ENCODE measurements at regions not wholly inside any gene's neighbourhood (a gene's known extent, or its start where the extent isn't known, plus 50 kb on each side); places are given as distances from the start of the nearest gene placed in this dataset.

DNA sequence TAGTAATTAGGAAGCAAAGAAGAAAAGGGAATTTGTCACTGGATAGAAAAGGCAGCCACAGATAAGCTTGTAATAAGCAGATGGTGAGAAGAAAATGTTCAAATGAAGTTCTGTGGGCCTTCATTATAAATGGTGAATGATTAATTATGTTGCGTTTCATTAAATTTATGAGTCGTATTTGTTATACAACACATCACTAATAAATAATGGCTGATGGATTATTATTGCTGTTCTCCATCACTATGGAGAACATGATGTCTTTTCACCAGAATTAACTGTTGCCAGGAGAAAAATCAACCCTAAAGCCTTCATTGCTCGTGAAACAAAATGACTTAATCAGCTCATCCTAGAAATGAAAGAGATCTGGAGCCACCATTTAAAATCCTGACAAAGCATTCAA lies 158.5 kb downstream of the BTBD3 start:
- TF ChIP-seq, protein P1, sequence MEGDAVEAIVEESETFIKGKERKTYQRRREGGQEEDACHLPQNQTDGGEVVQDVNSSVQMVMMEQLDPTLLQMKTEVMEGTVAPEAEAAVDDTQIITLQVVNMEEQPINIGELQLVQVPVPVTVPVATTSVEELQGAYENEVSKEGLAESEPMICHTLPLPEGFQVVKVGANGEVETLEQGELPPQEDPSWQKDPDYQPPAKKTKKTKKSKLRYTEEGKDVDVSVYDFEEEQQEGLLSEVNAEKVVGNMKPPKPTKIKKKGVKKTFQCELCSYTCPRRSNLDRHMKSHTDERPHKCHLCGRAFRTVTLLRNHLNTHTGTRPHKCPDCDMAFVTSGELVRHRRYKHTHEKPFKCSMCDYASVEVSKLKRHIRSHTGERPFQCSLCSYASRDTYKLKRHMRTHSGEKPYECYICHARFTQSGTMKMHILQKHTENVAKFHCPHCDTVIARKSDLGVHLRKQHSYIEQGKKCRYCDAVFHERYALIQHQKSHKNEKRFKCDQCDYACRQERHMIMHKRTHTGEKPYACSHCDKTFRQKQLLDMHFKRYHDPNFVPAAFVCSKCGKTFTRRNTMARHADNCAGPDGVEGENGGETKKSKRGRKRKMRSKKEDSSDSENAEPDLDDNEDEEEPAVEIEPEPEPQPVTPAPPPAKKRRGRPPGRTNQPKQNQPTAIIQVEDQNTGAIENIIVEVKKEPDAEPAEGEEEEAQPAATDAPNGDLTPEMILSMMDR (conservative IDR thresholded peaks at IDR 0.05; ENCODE audit: low read depth, low read length) = no peak
- no peak overlapping the region for H3K4me3 ChIP-seq (ENCODE audit: low read length)
- no peak for DNase-seq (ENCODE audit: low read depth)

DNA sequence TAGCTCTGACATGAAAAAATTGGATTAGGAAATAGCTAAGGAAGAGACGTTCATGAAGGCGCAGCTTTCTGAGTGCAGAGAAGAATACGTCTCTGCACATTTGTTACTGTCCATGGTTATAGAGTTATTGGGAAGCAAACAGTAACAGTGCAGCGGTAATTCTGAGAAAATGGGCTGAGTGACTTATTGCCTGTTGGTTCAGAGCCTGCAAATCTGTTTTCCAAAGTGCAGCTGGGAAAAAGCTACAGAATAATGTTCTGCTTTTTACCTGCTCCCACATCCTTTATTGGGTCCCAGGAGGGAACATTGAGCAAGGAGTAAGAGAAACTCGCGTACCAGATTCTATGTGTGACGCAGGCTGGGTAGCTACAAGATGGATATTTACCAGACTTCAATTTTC lies 160.2 kb downstream of the BTBD3 start:
- TF ChIP-seq, protein P1 (conservative IDR thresholded peaks at IDR 0.05; ENCODE audit: low read depth, low read length) = no peak
- DNase-seq (ENCODE audit: low read depth) = no peak
- H3K4me3 ChIP-seq (ENCODE audit: low read length) = no peak overlapping the region

DNA sequence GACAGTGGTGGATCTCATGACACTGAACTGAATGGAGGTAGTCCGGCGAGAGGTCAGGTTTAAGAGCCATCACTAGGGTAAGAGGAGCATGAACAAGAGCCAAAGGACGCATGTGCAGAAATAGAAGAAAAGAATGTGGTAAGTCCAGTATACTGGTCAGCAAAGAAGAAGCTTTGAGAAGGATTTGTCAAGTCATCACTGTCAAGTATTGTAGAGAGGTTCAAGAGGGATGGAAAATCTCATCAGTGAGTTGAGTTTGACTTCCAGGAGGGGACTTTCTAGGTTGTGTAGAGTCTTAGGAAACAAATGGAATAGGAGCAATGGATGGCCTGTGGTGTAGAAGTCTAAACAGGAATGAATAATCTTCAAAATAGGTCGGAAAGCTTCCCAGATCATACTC lies 161.8 kb downstream of the BTBD3 start:
- no peak for DNase-seq (ENCODE audit: low read depth)
- TF ChIP-seq, protein P1 (conservative IDR thresholded peaks at IDR 0.05; ENCODE audit: low read depth, low read length) = no peak
- no peak overlapping the region for H3K4me3 ChIP-seq (ENCODE audit: low read length)

DNA sequence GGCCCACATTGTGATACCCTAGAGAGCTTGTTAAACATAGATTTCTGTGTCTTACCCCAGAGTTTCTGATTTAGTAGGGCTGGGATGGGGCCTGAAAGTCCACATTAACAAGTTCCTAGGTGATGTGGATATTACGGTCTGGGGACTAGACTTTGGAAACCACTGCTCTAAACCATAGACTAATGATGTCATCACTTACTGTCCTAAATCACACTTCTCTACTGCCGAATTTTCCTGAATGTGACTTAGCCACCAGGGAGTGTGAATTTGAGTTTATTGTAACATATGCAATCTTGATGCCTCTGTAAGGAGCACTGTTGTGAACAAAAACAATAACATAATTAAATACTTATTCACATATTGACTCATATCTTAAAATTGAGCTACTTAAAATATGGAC lies 165.6 kb downstream of the BTBD3 start:
- no peak overlapping the region for H3K4me3 ChIP-seq (ENCODE audit: low read length)
- TF ChIP-seq, protein P1 (conservative IDR thresholded peaks at IDR 0.05; ENCODE audit: low read depth, low read length) = no peak
- DNase-seq (ENCODE audit: low read depth) = no peak

DNA sequence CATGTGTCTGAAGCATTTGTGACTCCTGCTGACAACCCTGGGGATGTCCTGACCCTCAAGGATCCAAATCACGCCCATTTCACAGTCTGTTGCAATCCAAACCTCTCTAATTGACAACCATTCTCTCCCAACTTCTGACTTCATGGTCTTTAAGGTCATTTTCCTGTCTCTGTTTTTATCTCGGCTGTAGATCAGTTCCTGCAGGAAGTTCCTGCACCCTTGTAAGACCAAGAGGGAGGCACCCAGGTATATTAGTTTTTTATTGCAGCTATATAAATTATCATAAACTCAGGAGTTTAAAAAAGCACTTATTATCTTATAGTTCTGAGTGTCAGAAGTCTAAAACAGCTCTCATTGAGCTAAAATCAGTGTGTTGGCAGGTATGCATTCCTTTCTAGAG lies 166.8 kb downstream of the BTBD3 start:
- TF ChIP-seq, protein P1 (conservative IDR thresholded peaks at IDR 0.05; ENCODE audit: low read depth, low read length) = no peak
- DNase-seq (ENCODE audit: low read depth) = no peak
- H3K4me3 ChIP-seq (ENCODE audit: low read length) = no peak overlapping the region

DNA sequence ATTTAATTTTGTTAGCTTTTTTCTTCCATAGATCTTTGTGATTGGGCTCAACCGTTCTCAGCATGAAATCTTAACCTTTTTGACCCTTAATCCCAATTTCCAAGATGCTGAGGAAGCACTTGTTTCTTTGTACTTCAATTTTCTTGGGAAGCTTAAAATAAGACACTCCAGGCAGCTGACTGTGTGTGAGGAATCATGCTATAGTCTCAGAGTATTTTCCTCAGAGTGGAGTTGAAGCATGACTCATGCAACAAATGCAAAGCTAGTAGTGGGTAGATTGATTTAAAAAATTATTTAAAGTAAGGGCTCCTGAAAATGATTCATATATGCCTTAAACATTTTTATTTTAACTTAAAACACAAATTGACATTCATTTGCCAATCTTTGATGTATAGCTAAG lies 168.7 kb downstream of the BTBD3 start:
- TF ChIP-seq, protein P1 (conservative IDR thresholded peaks at IDR 0.05; ENCODE audit: low read depth, low read length) = no peak
- peak; percentile 21 for DNase-seq (ENCODE audit: low read depth)

DNA sequence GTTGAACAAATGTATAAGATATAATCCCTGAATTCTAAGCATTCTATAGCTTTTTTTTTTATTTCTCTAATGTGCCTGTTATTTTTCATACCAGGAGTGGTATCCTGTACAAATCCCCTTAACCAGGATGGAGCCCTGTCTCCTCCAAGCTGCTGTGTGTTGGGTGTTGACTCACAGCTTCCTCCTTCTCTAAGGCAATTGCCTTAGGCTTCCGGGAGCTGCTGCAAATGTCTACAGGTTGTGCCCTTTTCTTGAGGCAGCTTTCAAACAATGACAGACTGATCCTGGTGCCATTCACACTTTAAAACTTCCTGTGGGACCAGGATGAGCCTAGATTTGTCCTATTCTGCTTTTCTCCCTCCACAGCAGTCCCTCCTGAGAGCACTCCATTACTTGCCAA lies 173.2 kb downstream of the BTBD3 start:
- H3K4me3 ChIP-seq (ENCODE audit: low read length) = no peak overlapping the region
- no peak for DNase-seq (ENCODE audit: low read depth)
- TF ChIP-seq, protein P1 (conservative IDR thresholded peaks at IDR 0.05; ENCODE audit: low read depth, low read length) = no peak

More for the DNA sequence above, 168.7 kb downstream of the BTBD3 start:
- H3K4me3 ChIP-seq (ENCODE audit: low read length) = no peak overlapping the region
